Activated CD4-positive, alpha-beta T cell treated with anti-CD3 and anti-CD28 coated beads for 36 hours (primary cell): ENCODE measurements at regions not wholly inside any gene's neighbourhood (a gene's known extent, or its start where the extent isn't known, plus 50 kb on each side); places are given as distances from the start of the nearest gene placed in this dataset.
"Not testable (repeated sequence)": the region's sequence is repeated elsewhere in the genome, so short reads cannot be mapped to it uniquely, and the experiment has no call there.

Experiments used
- ATAC-seq: fragments of 200-7000 bp; cut with Tn5 transposase; one replicate; pipeline ENCODE4 v1.10.0; 2021; ENCODE audit warnings: mild to moderate bottlenecking, moderate library complexity
- CTCF ChIA-PET: fragments of 350-600 bp; sonication (Branson Sonifier 250); formaldehyde crosslinking; loops from one replicate; lab custom pipeline; 2021; ENCODE audit warnings: antibody characterized with exemption; lab: Charles Lee
- POLR2A ChIA-PET: fragments of 350-600 bp; sonication (Branson Sonifier 250); formaldehyde crosslinking; loops from one replicate; lab custom pipeline; 2021; ENCODE audit warnings: antibody characterized with exemption, inconsistent platforms; lab: Charles Lee
- DNase-seq: peaks from one replicate; pipeline ENCODE4 v3.0.0-alpha.2; 2020
- H3K27ac Mint-ChIP-seq: one replicate; pipeline ENCODE4 v1.8.0; 2021; ENCODE audit warnings: mixed read lengths
- H3K27me3 Mint-ChIP-seq: one replicate; pipeline ENCODE4 v1.8.0; 2021; ENCODE audit warnings: mixed read lengths
- H3K36me3 Mint-ChIP-seq: one replicate; pipeline ENCODE4 v1.8.0; 2021; ENCODE audit warnings: low read depth, mixed read lengths
- H3K4me1 Mint-ChIP-seq: one replicate; pipeline ENCODE4 v1.8.0; 2021; ENCODE audit warnings: mixed read lengths
- H3K4me3 Mint-ChIP-seq: one replicate; pipeline ENCODE4 v1.8.0; 2021; ENCODE audit warnings: mild to moderate bottlenecking, moderate library complexity, mixed read lengths
- H3K9me3 Mint-ChIP-seq: one replicate; pipeline ENCODE4 v1.8.0; 2021; ENCODE audit warnings: low read depth, mixed read lengths
- intact Hi-C, 2 experiments: fragments of 100-400 bp; cut with DNase I in 1 of 2; cut with micrococcal nuclease in 1 of 2; formaldehyde crosslinking; loops; one replicate each; pipeline versions ENCODE4 v1.14.2 to v1.15.1; 2022 to 2024; cut with DNase I, micrococcal nuclease

DNA sequence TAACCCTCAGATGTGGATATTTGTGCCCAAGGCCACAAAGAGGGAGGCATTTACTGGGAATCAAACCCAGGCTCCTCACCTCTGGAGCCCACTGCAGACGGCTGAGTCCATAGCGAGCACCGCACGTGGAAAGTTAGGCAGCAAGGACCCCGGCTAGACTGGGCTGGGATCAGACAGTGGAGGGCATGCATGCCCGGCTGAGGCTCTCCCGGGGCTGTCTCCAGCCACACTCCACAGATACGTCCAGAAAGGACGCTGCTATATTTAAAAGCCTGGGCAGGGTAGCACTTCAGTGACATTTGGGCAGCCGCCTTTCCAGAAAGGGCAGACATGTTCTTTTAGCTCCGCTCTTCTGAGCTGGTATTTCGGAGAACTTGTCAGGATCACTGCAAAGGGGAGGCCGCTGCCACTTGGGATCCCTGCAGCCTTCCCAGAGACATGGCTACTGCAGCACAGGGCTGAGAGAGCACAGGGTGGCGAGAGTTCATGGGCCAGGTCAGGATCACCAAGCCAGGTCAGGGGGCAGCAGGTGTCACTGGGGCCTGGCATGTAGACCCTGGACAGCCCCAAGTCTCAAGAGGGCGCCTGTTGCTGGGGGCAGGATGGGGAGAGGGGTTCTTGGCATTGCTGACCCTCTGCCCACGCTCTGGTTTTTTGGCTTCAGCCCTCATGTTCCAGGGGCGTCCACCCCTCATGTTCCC, 121.7 kb downstream of the PHETA1 start:
- DNase-seq (no peak), ATAC-seq (no peak)
- CTCF ChIA-PET, result no interaction called here
- Mint-ChIP-seq H3K27ac (no peak overlapping the region), H3K9me3 (peaks cover 6% of the 10 kb centered on the region), H3K4me3 (no peak overlapping the region), H3K27me3 (no peaks in the 10 kb centered on the region), H3K4me1 (no peaks in the 10 kb centered on the region), H3K36me3 (no peaks in the 10 kb centered on the region)
- intact Hi-C loops, result no loop called here
- POLR2A ChIA-PET, result no interaction called here

DNA sequence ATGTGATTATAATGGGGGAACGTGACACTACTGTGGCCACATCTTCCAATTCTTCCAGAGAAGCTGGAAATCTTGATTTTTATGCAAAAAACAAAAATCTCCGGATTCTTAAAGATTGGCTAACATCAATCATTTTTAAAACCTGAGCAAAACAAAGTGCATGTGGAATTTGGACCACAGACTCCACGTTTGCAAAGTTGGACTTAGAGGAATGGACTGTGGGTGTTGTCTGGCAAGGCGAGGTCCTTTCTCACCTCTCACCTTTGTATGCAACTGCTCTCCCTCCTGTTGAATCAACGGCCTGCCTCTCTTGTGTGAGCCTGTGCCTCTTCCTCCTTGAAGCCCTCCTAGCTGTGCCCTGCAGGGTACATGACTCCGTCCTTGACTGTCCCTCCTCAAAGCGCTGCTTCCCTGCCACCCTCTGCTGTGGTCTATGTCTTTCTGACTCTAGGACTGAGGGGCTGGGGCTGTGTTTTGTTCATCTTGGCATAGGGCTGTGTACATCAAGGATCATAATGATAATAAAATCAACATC, 122.4 kb downstream of the PHETA1 start:
- POLR2A ChIA-PET, result no interaction called here
- H3K36me3 Mint-ChIP-seq, result no peaks in the 10 kb centered on the region
- H3K4me3 Mint-ChIP-seq, result no peak overlapping the region
- H3K27me3 Mint-ChIP-seq, result no peaks in the 10 kb centered on the region
- DNase-seq, result no peak
- intact Hi-C loops, result no loop called here
- peaks cover 6% of the 10 kb centered on the region for H3K9me3 Mint-ChIP-seq
- no peak overlapping the region for H3K27ac Mint-ChIP-seq
- no peak for ATAC-seq
- CTCF ChIA-PET, result no interaction called here
- H3K4me1 Mint-ChIP-seq, result no peaks in the 10 kb centered on the region

DNA sequence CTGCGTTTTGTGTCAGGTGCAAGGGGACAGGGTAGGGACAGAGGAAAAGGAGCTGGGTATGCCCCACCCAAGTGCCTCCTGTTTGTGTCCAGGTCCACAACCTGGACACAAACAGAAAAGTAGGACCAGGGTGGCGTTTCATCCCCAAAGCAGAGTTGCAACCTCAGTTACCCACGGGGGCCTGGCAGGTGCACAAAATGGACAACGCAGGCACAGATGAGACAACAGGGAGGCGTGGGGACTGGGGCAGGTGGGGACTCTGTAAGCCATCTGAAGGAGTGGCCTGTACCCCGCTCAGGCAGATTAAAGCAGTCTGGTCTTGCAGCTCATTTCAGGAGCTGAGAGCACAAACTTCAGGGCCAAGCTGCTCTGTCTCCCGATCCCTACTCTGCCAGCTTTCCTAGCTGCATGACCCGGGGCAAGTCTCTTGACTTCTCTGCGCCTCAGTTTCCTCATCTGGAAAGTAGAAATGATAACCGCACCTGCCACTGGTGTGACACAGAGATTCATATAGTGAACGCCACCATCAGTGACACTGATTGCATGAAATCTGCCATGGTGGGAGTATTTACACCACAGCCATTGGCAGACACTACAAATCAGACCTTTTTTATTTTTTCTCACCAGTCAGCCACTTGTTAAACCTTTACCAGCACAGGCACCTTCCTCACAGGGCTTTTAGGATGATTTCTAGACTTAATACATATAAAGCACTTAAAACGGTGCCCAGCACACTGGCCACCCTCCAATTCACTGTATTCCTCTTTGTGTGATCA, 123.0 kb downstream of the PHETA1 start:
- CTCF ChIA-PET, result no interaction called here
- intact Hi-C loops, result no loop called here
- H3K4me1 Mint-ChIP-seq, result no peaks in the 10 kb centered on the region
- no peak overlapping the region for H3K4me3 Mint-ChIP-seq
- no peaks in the 10 kb centered on the region for H3K36me3 Mint-ChIP-seq
- POLR2A ChIA-PET, result no interaction called here
- no peak overlapping the region for H3K27ac Mint-ChIP-seq
- no peaks in the 10 kb centered on the region for H3K27me3 Mint-ChIP-seq
- DNase-seq, result no peak
- ATAC-seq, result no peak
- peaks cover 6% of the 10 kb centered on the region for H3K9me3 Mint-ChIP-seq

DNA sequence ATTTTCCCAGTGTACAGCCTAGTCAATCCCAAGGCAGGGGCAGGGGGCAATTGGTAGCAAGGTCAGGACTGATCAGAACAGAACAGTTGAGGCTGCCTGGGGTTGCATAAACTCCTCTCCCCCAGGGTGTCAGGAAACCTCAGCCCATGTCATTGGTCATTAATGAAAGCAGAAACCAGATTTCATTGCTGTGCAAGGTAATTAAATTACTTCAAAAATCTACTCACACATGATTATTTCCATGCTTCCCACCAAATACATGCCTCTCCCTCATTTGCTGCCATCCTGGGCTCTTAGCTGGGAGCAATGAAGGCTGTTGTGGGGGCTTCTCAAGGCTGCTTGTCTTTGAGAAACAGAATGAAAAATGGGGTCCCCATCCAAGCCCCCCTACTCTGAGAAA, 124.2 kb downstream of the PHETA1 start:
- no peak overlapping the region for H3K27ac Mint-ChIP-seq

DNA sequence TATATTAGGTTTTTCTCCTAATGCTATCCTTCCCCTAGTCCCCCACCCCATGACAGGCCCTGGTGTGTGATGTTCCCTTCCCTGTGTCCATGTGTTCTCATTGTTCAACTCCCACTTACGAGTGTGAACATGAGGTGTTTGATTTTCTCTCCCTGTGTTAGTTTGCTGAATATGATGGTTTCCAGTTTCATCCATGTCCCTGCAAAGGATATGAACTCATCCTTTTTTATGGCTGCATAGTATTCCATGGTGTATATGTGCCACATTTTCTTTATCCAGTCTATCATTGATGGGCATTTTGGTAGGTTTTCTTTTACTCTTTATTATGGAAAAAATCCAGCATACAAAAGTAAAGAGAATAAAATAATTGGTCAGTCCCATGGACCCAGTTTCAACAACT, 126.1 kb downstream of the PHETA1 start:
- not testable (repeated sequence) for DNase-seq

More for the DNA sequence above, 124.2 kb downstream of the PHETA1 start:
- POLR2A ChIA-PET, result no interaction called here
- no peaks in the 10 kb centered on the region for H3K4me1 Mint-ChIP-seq
- no peak overlapping the region for H3K4me3 Mint-ChIP-seq
- H3K9me3 Mint-ChIP-seq, result peaks cover 6% of the 10 kb centered on the region
- intact Hi-C loops, result no loop called here
- CTCF ChIA-PET, result interaction anchor here (0.8 kb wide), 1 partner anchor 24 kb away, joined by 3 read pairs; no protein-coding TSS in a partner anchor
- H3K36me3 Mint-ChIP-seq, result no peaks in the 10 kb centered on the region
- no peaks in the 10 kb centered on the region for H3K27me3 Mint-ChIP-seq
- ATAC-seq, result no peak
- no peak for DNase-seq

DNA sequence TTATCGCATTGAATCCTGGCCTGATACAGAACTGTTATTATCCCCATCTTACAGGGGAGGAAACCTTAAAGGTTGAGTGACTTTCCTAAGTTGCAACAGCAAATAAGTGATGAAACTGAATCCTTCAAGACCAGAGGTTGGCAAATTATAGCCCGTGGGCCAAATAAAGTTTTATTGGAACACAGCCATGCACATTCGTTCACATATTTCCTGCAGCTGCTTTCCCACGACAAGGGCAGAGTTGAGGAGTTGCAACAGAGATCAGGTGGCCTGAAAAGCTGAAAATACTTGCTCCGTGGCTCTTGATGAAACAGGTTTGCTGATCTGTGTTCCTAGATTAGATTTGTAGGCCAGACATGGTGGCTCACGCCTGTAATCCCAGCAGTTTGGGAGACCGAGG, 126.7 kb downstream of the PHETA1 start:
- H3K4me1 Mint-ChIP-seq, result no peaks in the 10 kb centered on the region
- no peak for DNase-seq
- ATAC-seq, result no peak
- H3K36me3 Mint-ChIP-seq, result no peaks in the 10 kb centered on the region
- no peak overlapping the region for H3K27ac Mint-ChIP-seq
- H3K27me3 Mint-ChIP-seq, result no peaks in the 10 kb centered on the region
- H3K4me3 Mint-ChIP-seq, result no peak overlapping the region
- intact Hi-C loops, result no loop called here
- peaks cover 6% of the 10 kb centered on the region for H3K9me3 Mint-ChIP-seq
- ChIA-PET CTCF (no interaction called here), POLR2A (no interaction called here)

More for the DNA sequence above, 126.1 kb downstream of the PHETA1 start:
- H3K27ac Mint-ChIP-seq, H3K4me1 Mint-ChIP-seq, ATAC-seq, intact Hi-C loops, H3K27me3 Mint-ChIP-seq, POLR2A ChIA-PET, H3K4me3 Mint-ChIP-seq, H3K36me3 Mint-ChIP-seq, CTCF ChIA-PET, H3K9me3 Mint-ChIP-seq: not testable (repeated sequence)

DNA sequence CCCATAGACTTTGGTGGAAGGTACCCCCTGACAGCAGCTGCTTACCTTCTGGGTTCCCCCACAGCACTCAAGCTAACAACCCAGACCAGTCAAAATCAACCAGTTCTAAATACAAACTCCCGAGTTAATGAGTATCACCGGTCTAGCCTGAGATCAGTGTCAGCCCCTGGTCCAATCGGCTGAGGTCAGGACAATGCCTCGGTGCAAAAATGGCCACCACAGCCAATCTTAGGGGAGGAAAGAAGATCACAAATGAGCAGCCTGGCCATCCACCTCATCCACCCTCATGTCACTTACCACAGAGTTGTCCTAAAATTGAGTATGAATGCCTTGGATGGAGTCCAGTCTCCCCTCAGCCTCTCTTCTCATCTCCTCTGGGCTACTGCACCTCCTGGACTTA, 128.5 kb downstream of the PHETA1 start:
- Mint-ChIP-seq H3K27ac (no peak overlapping the region), H3K27me3 (no peaks in the 10 kb centered on the region), H3K9me3 (peaks cover 6% of the 10 kb centered on the region), H3K4me3 (no peak overlapping the region), H3K36me3 (no peaks in the 10 kb centered on the region), H3K4me1 (no peaks in the 10 kb centered on the region)
- DNase-seq (no peak), ATAC-seq (no peak)
- ChIA-PET POLR2A (no interaction called here), CTCF (interaction anchor here (0.6 to 1.0 kb wide), 4 partner anchors 15 to 67 kb away, joined by 3 to 5 read pairs (median 3); no protein-coding TSS in a partner anchor)
- intact Hi-C loops, result no loop called here

DNA sequence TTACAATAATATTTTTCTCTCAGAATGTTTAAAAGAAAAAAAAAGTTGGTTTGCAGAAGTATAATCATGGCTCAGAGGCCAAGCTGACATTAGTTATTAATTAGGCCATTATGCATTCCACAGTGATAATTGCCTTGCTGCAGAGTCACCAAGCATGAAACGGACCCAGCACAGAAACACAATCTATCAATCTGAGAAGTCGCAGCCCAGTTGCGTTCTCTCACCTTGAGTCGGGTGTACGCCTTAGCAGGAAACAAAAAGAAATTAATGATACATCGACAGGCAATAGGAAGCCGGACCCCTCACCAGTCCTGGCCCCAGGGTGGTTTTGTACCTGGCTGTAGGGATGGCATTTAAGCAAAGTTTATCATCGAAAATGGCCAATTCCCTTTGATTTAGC, 129.7 kb downstream of the PHETA1 start:
- H3K27me3 Mint-ChIP-seq, result no peaks in the 10 kb centered on the region
- DNase-seq, result no peak
- POLR2A ChIA-PET, result no interaction called here
- peaks cover under 1% of the 10 kb centered on the region for H3K9me3 Mint-ChIP-seq
- intact Hi-C loops, result no loop called here
- no peaks in the 10 kb centered on the region for H3K4me1 Mint-ChIP-seq
- H3K27ac Mint-ChIP-seq, result no peak overlapping the region
- no peak for ATAC-seq
- CTCF ChIA-PET, result interaction anchor here (0.7 to 0.9 kb wide), 2 partner anchors 33 to 860 kb away, joined by 3 to 4 read pairs; no protein-coding TSS in a partner anchor
- no peak overlapping the region for H3K4me3 Mint-ChIP-seq
- no peaks in the 10 kb centered on the region for H3K36me3 Mint-ChIP-seq

DNA sequence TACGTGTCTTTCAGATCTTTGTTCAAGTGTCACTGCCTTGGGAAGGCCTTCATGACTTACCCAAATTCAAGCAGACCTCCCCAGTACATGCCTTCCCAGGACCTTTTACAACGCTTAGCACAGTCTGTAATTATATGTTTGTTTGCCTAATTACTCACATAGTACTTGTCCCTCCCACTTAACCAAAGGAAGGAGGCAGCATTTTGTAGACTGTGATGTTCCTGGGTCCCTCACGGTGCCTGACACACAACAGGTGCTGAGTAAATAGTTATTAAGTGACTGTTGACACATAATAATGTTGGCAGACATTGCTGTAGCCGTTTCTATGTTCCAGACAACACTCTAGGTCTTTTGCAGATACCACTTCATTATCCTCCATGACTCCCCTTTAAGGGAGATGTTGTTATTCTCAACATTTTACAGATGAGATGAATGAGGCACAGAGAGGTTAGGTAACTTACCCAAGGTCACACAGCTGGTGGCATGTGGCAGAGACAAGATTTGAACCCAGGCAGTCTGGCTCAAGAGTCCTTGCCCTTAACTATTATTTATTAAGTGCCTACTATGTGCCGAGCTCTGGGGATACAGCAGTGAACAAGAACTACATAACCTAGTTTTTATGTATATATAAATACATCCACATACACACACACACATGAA, 130.7 kb downstream of the PHETA1 start:
- intact Hi-C loops, result no loop called here
- ATAC-seq (no peak), DNase-seq (no peak)
- Mint-ChIP-seq H3K4me3 (no peak overlapping the region), H3K27ac (no peak overlapping the region), H3K4me1 (no peaks in the 10 kb centered on the region), H3K9me3 (no peaks in the 10 kb centered on the region), H3K36me3 (no peaks in the 10 kb centered on the region), H3K27me3 (no peaks in the 10 kb centered on the region)
- POLR2A ChIA-PET, result no interaction called here
- CTCF ChIA-PET, result no interaction called here

DNA sequence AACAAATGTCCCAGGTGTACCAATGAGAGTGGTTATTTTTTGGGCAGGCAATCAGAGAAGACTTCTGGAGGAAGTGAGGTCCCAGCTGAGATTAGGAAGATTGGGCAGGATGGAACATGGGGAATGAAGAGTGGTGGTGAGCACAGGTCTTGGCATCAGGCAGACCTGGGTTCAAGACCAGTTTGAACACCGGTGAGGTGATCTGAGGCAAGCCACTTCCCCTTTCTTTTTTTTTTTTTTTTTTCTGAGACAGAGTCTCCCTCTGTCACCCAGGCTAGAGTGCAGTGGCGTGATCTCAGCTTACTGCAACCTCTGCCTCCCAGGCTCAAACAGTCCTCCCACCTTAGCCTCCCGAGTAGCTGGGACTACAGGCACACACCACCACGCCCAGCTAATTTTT, 134.4 kb downstream of the PHETA1 start:
- DNase-seq, intact Hi-C loops, ATAC-seq, H3K36me3 Mint-ChIP-seq, H3K9me3 Mint-ChIP-seq, POLR2A ChIA-PET, H3K4me3 Mint-ChIP-seq, CTCF ChIA-PET, H3K4me1 Mint-ChIP-seq, H3K27me3 Mint-ChIP-seq, H3K27ac Mint-ChIP-seq: not testable (repeated sequence)

DNA sequence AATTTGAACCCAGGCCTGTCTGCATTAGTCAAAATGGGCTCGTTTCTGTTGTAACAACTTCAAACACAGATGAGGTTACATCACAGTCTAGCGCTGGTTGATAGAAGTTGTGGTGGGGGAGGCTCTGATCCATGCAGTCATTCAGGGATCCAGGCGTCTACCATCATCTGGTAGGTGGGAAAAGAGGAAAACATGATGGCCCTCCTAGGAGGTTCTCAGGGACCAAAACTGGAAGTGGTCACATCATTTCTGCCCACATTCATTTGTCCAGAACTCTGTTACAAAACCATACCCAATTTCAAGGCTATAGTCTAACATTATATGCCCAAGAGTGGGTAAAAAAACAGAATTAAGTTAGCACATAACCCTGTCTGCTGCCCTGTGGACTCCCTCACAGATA, 135.1 kb downstream of the PHETA1 start:
- H3K27me3 Mint-ChIP-seq, result peaks cover 4% of the 10 kb centered on the region
- DNase-seq (no peak), ATAC-seq (no peak)
- no peak overlapping the region for H3K27ac Mint-ChIP-seq
- H3K36me3 Mint-ChIP-seq, result no peaks in the 10 kb centered on the region
- ChIA-PET CTCF (no interaction called here), POLR2A (no interaction called here)
- H3K4me1 Mint-ChIP-seq, result no peaks in the 10 kb centered on the region
- intact Hi-C loops, result no loop called here
- H3K9me3 Mint-ChIP-seq, result no peaks in the 10 kb centered on the region
- no peak overlapping the region for H3K4me3 Mint-ChIP-seq
